ENCODE measurements at regions not wholly inside any gene's neighbourhood (a gene's known extent, or its start where the extent isn't known, plus 50 kb on each side); places are given as distances from the start of the nearest gene placed in this dataset.

DNA sequence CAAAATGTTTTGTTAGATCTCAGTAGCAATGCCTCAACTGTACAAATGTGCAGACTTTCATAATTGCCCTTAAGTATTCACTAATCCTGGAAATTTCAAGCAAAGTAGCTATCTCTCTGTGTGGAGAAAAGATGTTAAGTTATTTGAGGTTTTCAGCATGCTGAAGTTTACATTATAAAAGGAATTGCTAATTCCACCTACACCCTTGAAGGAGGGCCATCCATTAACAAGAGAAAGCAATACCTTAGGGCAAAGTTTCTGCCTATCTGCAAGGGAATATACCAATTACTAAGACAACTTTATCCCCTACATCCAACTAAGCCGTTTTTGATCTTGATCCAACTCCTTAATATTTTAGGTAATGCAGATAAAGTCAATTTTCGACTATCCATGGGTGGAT is 380.7 kb upstream of the BTBD3 start:
- TF ChIP-seq ZC3H10 (CRISPR knock-in tag; IDR thresholded peaks at IDR 0.05) (no peak), POU6F1 (CRISPR knock-in tag; IDR thresholded peaks at IDR 0.05; ENCODE audit: borderline replicate concordance, low read depth) (no peak), ARNTL (CRISPR knock-in tag; IDR thresholded peaks at IDR 0.05; ENCODE audit: borderline replicate concordance, low read depth) (no peak), OSR1 (CRISPR knock-in tag; IDR thresholded peaks at IDR 0.05) (no peak), TOX (CRISPR knock-in tag; IDR thresholded peaks at IDR 0.05; ENCODE audit: borderline replicate concordance) (no peak), PATZ1 (CRISPR knock-in tag; IDR thresholded peaks at IDR 0.05; ENCODE audit: borderline replicate concordance) (no peak), CSRNP3 (CRISPR knock-in tag; IDR thresholded peaks at IDR 0.05) (no peak)
- ATAC-seq: no peak

- no peak for TF ChIP-seq ARNTL (CRISPR knock-in tag; IDR thresholded peaks at IDR 0.05; ENCODE audit: borderline replicate concordance, low read depth)
- TF ChIP-seq OSR1 (CRISPR knock-in tag; IDR thresholded peaks at IDR 0.05): no peak
- TF ChIP-seq RARB (CRISPR knock-in tag; IDR thresholded peaks at IDR 0.05): no peak
- no peak for TF ChIP-seq POU6F1 (CRISPR knock-in tag; IDR thresholded peaks at IDR 0.05; ENCODE audit: borderline replicate concordance, low read depth)
- TF ChIP-seq ZC3H10 (CRISPR knock-in tag; IDR thresholded peaks at IDR 0.05): no peak
- TF ChIP-seq ZNF8 (CRISPR knock-in tag; IDR thresholded peaks at IDR 0.05): no peak
- no peak for TF ChIP-seq CSRNP3 (CRISPR knock-in tag; IDR thresholded peaks at IDR 0.05)
- no peak for TF ChIP-seq ZFP3 (CRISPR knock-in tag; IDR thresholded peaks at IDR 0.05)
- TF ChIP-seq ISL1 (CRISPR knock-in tag; IDR thresholded peaks at IDR 0.05): no peak
- TF ChIP-seq BACH2 (CRISPR knock-in tag; IDR thresholded peaks at IDR 0.05; ENCODE audit: borderline replicate concordance): no peak
- no peak for TF ChIP-seq TOX (CRISPR knock-in tag; IDR thresholded peaks at IDR 0.05; ENCODE audit: borderline replicate concordance)
- no peak for ATAC-seq
Observed at GRCh38 chr20:11539450-11539849, 378.2 kb upstream of the BTBD3 start.

- ATAC-seq: no peak
- TF ChIP-seq ZFP3 (CRISPR knock-in tag; IDR thresholded peaks at IDR 0.05) (no peak), ARNTL (CRISPR knock-in tag; IDR thresholded peaks at IDR 0.05; ENCODE audit: borderline replicate concordance, low read depth) (no peak)
Observed at GRCh38 chr20:11540558-11540957, 377.1 kb upstream of the BTBD3 start.

DNA sequence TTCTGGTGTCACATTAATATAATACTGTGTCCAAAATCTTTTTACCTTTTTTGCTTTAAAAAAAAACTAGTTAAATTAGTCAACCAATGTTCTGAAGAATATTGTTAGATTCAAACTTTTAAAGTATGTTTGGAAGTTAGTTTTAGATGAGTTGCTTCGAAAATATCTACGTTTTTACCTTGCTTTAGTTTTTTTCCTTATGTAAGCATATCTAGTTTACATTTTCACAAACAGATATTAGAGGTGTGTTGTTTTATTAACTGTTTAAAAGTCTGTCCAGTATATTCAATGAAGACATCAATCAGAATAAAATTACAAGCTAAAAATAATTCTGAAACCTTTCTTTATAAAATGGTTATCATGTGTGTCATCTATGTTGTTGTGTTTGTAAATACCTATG is 375.0 kb upstream of the BTBD3 start:
- no peak for ATAC-seq

More for the DNA sequence above, 375.0 kb upstream of the BTBD3 start:
- TF ChIP-seq TCF4 (CRISPR knock-in tag; IDR thresholded peaks at IDR 0.05; ENCODE audit: borderline replicate concordance) (no peak), ZC3H10 (CRISPR knock-in tag; IDR thresholded peaks at IDR 0.05) (no peak), CSDC2 (CRISPR knock-in tag; IDR thresholded peaks at IDR 0.05) (no peak), ARNTL (CRISPR knock-in tag; IDR thresholded peaks at IDR 0.05; ENCODE audit: borderline replicate concordance, low read depth) (no peak), GLIS3 (CRISPR knock-in tag; IDR thresholded peaks at IDR 0.05) (no peak), ZNF8 (CRISPR knock-in tag; IDR thresholded peaks at IDR 0.05) (no peak), CSRNP3 (CRISPR knock-in tag; IDR thresholded peaks at IDR 0.05) (no peak)
